HG03354 (cell line): ENCODE measurements at regions not wholly inside any gene's neighbourhood (a gene's known extent, or its start where the extent isn't known, plus 50 kb on each side); places are given as distances from the start of the nearest gene placed in this dataset.

ENCODE experiments used
- ATAC-seq: cut with Tn5 transposase; IDR thresholded peaks from one replicate; pipeline ENCODE4 v1.9.1; 2021; ENCODE audit warnings: mild to moderate bottlenecking; ENCODE audit not compliant: unreplicated experiment, poor library complexity, severe bottlenecking

DNA sequence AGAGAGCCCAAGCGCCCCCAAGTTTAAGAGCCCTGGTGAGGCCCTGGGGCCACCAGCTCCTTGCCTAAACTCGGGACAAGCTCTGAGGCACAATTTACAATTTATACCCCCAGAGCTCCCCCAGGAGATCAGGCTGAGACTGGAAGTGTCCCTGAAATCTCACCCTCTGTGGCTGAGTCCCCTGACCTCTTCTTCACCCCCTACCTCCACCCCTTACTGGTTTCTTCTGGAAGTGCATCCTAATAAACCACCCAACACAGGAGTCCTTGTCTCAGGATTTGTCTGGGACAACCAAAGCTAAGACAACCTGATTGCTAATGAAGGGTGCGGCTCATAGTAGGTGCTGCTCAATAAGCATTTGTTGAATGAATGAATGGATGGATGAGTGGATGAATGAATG is 206.4 kb downstream of the BCL11B start:
- ATAC-seq: no peak

DNA sequence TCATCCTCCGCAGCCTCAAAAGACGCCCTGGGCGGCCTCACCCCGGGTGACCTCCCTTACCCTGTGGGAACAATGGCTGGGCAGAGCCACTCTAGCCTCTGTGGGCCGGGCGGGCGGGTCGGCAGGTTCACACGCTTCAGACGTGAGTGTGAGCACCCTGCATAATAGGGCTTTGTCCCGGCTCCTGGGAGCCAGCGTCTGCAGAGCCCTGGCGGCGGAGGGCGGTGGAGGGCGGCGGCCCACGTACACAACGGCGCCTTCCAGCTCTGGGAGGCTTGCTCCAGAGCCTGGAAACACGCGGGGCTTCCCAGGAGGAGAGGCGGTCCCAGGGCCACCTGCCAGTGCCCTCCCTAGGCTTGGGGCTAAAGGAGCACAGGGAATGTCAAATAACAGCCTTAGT is 205.6 kb downstream of the BCL11B start:
- ATAC-seq: no peak

DNA sequence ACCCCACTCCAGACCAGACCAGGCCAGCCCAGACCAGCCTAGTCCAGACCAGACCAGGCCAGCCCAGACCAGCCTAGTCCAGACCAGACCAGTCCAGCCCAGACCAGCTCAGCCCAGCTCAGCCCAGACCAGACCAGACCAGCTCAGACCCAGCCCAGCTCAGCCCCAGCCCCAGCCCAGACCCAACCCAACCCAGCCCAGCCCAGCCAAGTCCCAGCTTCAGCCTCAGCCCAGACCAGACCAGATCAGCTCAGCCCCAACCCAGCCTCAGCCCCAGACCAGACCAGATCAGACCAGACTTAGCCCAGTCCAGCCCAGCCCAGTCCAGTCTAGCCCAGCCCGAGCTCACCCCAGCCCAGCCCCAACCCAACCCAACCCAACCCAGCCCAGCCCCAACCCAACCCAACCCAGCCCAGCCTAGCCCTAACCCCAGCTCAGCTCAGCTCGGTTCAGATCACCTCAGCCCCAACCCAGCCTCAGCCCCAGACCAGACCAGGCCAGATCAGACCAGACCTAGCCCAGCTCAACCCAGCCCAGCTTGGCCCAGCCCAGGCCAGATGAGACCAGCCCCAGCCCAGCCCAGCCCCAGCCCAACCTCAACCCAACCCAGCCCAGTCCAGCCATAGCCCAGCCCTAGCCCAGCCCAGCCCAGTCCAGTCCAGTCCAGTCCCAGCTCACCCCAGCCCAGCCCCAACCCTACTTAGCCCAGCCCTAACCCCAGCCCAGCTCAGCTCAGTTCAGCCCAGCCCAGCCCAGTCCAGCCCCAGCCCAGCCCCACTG is 204.7 kb downstream of the BCL11B start:
- ATAC-seq: no peak

DNA sequence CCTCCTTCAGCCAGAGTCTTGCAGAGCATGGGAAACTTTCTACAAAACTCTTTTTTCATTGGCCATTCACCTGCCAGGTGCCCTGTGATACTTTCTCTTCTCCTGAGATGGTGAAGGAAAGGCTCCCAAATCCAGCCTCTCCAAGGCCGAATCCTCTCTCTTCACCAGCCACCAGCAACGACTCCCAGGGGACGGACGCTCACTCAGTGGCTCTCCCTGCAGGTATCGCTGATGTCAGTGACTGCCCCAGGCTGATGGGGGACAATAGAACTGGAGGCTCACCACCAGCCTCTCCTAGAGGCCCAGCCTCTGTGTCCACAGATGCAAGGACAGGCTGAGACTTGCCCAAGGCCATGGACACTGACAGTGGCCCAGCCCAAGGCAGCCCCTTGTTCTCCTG is 204.1 kb downstream of the BCL11B start:
- ATAC-seq: no peak

DNA sequence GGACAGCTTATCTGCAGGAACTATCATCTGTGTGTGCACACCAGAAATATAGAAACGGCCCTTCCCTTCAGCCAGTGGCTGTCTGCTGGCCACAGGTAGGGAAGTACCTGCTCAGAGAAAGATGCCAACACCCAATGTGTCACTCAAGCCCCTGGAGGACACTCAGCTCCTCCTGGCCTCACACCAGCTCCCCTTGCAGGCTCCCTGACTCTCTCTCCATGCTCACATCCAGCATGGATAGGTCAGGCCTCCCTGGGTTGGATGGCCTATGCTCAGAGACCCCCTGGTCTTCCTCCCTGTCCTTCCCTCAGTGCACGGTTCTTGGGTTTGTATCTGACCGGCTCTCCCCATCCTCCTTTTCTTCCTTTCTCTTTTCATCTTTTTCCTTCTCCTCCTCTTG is 202.1 kb downstream of the BCL11B start:
- ATAC-seq: no peak

DNA sequence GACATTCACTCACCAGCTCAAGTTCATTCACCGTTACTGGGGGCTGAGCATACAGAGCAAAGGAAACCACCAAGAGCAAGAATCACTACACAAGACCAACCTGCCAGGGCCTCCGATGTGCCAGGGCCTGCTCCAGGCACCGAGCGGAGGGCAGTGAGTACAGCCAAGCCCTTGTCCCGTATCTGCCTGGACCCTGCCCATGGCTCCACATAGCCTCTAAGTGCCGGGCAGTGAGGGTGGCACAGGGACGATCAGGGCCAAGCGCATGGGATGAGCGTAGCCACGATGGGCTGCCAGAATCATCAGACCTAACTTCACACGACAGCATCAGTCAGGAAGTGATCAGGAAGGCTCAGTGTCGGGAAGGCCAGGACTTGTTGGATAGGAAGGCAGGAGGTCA is 199.6 kb downstream of the BCL11B start:
- no peak for ATAC-seq

DNA sequence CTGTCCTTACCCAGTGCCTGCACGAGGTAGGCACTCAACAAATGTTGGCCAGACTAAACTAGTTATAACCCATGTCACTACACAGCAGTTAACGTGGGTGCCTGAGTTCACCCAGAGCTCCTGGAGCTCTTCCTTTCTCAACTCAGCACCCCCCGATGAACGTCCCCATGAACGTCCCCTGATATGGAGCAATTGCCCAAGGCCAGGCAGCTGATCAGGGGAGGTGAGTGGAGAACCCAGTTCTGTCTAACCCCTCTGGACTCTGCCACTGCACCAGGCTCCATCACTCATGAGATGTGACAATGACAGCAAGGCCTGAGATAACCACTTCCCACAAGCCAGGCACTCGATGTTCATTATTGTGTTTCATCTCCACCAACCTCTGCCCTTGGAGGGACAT is 199.0 kb downstream of the BCL11B start:
- no peak for ATAC-seq

DNA sequence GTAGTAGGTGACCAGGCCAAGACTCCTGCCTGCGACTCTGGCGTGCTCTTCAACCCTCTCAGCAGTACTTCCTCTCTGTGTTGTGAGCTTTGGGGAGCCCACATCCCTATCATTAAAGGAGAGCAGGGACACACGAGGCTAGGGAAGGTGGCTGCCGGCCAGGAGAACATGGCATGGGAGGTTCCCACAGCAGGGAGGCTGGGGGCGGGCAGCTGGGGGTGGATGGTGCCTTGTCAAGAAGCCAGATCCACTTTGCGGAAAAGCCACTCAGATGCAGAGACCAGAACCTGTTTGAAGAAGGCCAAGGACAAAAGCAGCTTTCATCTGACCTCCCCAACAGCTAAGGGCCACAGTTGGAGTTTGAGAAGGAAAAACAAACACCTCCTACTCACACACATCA is 198.6 kb downstream of the BCL11B start:
- ATAC-seq: no peak

DNA sequence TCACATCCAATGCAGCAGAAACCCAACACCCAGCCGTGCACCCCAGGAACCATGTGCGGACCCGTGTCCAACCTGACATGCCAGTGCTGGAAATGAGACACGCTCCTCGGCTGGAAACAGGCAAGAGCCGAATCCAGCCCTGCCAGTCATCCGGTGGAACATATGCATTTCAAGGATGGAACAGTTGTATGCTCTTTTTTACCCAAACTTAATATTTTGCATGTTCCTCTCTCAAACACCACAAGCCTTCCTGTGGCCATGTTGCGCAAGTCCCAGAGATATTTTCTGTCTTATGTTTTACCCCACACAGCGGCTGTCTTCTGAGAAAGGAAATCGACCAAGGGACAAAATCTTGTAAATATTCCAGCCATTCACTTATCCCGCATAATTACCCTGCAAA is 196.9 kb downstream of the BCL11B start:
- no peak for ATAC-seq

DNA sequence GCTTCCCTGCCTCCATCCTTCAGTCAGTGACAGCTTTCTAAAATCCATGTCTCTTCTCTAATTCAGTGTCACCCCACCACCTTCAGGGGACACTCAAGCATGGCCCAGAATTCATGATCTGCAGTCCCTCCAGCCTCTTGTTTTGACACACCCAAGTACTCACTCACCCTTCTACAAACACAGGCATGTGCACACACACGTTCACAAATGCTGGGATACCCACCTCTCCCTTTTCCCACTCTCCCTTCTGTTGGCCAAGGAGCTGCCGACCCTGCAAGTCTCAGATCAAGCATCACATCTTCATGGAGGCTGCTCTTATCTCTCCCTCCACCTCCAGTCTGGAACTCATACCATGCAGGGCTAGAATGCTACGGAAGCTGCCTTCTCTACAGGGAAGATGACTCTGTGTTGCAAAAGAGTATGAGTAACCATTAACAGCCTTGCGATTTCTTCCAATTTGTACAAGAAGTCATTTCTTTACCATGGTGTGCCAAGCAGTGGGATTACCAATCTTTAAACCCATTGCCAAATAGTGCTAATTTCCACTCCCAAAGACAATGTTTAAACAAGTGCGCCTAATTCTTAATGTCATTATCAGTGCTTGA is 196.1 kb downstream of the BCL11B start:
- ATAC-seq: no peak

DNA sequence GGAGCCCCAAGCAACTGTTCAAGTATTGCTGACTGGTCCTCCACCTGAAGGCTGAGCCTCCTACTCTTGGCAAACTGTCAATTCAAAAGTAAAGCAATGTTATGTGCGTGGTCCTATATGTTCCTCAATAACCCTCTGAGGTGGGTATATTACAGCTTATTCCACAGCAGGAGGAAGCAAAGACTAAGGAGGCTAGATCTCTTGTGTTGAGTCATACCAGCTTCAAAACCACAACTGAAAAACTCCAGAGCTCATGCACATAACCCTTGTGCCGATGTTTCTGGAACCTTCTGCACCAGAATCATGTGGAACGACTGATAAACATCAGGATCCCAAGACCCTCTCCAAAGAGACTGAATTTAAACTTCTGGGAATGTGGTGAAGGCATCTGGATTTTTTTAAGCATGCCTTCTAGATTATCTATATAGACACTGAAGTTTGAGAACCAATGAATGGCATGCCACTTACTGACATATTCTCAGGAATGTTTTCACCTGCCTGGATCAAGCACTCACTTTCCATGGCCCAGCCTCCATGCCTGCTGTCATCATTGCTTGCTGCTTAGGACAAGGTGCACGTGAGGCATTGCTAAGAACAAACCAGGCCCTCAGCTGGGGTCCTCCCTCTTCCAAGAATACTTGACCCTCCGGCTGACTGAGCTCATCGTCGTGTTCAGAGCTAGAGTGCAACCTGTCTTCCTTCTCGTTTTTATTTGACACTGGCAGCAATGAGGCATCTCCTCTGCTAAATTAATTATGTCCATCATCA is 194.7 kb downstream of the BCL11B start:
- no peak for ATAC-seq

DNA sequence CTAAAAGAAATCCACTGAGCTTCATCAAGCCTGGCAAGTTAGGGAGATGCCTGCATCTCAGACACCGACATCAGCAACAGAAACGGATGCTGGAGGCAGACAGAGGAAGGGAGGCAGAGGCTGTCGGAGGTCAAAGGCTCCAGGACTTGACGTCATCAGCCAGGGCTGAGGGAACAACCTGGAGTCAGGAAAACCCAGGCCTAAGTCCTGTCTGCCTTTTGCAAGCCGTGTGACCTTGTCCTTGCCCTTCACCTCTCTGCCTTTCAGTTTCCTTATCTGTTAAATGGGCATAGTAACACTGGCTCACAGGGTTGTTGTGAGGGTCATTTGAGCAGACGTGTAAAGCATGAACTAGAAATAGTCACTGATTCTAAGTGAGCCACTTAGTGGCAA is 194.2 kb downstream of the BCL11B start:
- ATAC-seq: no peak

DNA sequence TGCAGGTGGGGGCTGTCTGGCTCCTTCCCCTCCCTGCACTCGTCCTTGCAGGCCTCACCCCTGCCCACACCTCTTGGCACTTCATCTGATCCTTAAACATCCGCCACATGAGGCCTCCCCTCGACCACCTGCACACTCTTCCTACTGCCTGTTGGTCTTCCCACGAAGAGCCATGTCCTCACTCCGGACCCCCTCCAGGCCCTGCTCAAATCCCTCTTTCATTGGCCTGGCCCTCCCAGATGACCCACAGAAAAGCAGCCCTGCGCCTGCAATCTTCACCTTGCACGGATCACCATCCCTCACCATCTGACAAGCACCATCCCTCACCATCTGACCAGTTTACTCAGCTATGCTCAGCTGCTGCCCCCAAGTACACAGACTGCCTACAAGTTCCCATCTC is 193.6 kb downstream of the BCL11B start:
- ATAC-seq: no peak

DNA sequence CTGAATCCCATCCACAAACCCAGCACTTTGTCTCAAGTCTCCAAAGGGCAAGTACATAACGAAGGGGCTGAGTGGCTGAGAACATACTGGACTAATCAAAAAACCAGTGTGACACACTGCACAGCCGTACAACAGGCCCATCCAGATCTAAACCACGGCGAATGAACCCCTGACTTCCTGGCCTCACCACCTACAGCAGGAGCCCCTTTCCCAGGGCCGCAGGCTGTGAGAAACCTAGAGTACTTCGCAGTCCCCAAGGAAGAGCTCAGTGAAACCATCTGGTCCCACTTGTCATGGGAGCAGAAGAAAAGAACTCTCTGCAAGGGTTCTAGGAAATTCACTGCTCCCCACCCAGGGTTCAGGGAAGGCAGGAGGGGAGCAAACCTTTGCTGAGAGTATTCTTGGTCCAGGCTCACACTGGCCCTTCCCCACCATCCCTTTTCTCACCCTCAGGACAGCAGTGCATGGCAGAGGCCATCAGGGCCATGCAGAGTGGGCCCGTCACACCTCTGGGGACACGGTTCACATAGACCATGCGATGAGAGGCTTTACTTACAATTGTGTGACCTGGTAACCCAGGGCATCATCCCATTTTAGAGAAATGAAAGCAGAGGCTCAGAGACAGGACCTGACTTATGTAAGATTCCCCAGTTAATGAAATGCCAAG is 192.8 kb downstream of the BCL11B start:
- no peak for ATAC-seq

DNA sequence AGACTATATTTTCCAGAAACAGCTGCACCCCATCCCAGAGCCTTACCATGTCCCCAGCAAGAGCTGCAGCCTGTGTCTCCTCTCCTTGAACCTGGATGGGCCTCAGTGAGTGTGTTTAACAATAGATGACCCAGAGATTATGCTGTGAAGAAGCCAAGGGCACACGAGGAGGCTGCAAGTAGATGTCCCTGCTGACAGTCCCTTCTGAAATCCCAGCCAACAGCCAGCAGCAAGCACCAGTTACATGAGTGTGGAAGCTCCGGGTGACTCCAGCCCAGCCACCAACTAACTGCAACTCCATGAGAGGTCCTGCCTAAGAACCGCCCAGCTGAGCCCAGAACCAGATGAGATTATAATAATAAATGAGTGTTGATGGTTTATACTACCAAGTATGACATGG is 191.7 kb downstream of the BCL11B start:
- no peak for ATAC-seq

DNA sequence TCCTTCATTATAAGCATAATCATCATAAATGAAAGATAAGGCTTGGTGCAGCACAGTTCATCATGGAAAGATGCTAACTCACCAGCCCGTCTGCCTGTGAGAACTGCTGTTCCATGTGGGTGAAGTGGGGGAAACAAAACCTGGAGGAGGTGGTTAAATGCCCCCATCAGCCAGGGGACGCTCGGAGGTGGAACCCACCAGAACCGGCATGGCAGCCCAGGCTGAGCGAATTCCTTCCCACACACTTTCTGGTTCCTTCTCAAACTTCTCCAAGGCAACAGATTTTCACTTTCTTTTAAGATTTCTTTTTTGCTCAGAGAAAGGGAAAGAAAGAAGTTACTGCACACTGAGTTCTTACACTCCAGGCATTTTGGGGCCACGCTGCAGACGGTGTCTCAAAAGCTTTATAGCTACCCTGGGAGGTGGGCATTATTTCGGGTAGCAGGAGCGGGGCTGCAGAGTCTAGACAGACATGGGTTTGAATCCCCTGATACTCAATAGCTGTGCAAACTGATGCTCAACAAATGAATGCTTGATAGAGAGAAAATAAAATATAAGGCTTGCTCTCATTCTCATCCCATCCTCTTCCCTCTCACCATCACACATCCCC is 190.7 kb downstream of the BCL11B start:
- no peak for ATAC-seq

DNA sequence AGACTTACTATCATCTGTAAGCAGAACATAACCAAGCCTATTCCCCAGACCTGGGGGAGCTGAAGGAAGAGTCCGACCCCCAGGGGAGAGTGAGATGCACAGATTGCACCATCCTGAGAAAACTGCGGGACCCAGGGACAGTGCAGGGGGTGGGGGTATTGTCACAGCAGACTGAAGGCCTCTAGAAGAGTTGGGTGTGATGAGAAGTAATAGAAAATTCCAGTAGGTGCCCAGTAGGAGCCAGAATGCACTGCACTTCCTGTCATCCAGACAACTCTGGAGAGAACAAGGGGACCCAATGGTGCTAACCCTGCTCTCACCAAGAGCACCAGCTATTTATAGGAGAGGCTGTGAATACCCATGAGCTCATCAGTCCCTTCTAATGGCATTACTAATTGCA is 190.1 kb downstream of the BCL11B start:
- ATAC-seq: no peak

DNA sequence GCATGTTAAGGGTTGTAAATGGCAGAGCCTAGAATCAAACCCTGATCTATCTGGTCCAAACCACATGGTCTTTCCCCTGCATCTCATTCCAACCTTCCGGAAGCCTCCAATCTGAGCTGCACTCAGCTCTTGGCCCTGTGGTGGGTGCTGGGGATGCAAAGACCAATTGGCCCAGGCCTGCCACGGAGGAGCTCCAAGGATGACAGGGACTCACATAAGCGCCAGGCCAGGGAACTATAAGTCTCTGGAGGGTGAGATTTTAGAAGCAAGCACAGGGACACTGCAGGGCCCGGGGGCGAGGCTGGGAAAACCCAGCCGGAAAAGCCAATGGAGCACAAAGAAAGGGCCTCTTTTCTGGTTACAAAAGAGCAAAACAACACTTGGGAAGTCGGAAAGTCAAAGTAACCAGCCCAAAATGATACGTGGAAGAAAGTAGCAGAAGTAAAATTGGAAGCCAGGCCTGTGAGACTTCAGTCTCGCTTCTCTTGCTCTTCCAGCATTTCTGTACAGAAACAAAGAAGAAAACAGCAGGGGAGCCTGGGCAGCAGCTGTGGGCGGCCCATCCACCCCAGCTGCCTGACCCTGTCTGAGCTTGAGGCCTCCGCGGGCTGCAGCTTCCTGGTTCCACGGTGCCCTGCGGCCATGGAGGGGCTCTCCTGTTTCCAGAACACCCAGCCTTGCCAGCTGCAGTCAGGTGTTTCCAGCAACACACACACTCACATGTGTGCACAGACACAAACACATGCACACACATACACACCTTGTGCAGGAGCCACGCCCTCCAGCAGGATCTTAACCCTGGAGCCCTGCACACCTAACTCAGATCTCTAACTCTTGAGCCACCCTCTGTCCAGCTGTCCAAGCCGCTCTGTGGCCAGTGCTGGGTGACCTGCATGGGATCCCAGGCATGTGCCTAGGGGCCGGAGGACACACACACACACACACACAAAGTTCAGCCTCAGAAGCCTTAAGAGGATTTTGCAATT is 178.2 kb downstream of the BCL11B start:
- no peak for ATAC-seq

DNA sequence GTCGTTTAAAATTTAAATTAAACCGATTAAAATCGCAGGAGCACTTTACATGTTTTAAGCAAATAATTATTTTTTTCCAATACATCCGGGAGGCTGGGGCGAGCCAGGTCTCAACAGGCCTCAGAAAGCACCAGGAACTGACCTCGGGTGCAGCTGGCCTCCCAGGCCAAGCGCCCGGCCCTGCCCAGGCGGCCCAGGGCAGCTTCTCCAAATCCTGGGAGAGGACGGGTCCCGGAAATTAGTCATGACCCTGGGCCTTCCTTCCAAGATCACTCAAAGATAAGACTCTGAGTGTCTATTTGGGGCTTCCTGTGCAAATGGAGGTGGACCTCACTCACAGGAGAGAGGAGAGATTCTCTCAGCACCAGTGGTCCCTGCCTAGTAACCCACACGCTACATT is 177.1 kb downstream of the BCL11B start:
- ATAC-seq: no peak
